Hepatocyte (in vitro differentiated cells): ENCODE measurements at regions not wholly inside any gene's neighbourhood (a gene's known extent, or its start where the extent isn't known, plus 50 kb on each side); places are given as distances from the start of the nearest gene placed in this dataset.

ENCODE experiments used
- DNase-seq: peaks from one replicate; pipeline ENCODE4 v3.0.0-alpha.2; 2016; ENCODE audit warnings: low spot score
- H2AFZ ChIP-seq: fragments of 200-600 bp; sonication (generic); 2 replicates; pipeline ENCODE4 v1.6.0; 2016; ENCODE audit warnings: antibody characterized with exemption, mild to moderate bottlenecking
- H3K27ac ChIP-seq: fragments of 200-600 bp; sonication (generic); 2 replicates; pipeline ENCODE4 v1.5.1; 2016; ENCODE audit warnings: mild to moderate bottlenecking
- H3K27me3 ChIP-seq: fragments of 200-600 bp; sonication (generic); 2 replicates; pipeline ENCODE4 v1.6.1; 2016
- H3K36me3 ChIP-seq: fragments of 200-600 bp; sonication (generic); replicated peaks from 2 replicates; pipeline ENCODE4 v1.5.1; 2016; ENCODE audit warnings: low read depth; ENCODE audit not compliant: insufficient read depth
- H3K4me1 ChIP-seq: fragments of 200-600 bp; sonication (generic); 2 replicates; pipeline ENCODE4 v1.5.1; 2016; ENCODE audit warnings: mild to moderate bottlenecking, moderate library complexity; ENCODE audit not compliant: insufficient read depth
- H3K4me2 ChIP-seq: fragments of 200-600 bp; sonication (generic); 2 replicates; pipeline ENCODE4 v1.6.0; 2016
- H3K4me3 ChIP-seq: fragments of 200-600 bp; sonication (generic); 2 replicates; pipeline ENCODE4 v1.5.1; 2016; ENCODE audit warnings: mild to moderate bottlenecking
- H3K79me2 ChIP-seq: fragments of 200-600 bp; sonication (generic); 2 replicates; pipeline ENCODE4 v1.6.0; 2017; ENCODE audit warnings: mild to moderate bottlenecking
- H3K9me2 ChIP-seq: fragments of 200-600 bp; sonication (generic); replicated peaks from 2 replicates; pipeline ENCODE4 v1.6.0; 2017; ENCODE audit warnings: mild to moderate bottlenecking; ENCODE audit not compliant: insufficient read depth
- H3K9me3 ChIP-seq: fragments of 200-600 bp; sonication (generic); 2 replicates; pipeline ENCODE4 v1.5.1; 2016; ENCODE audit warnings: low read depth, mild to moderate bottlenecking
- H4K20me1 ChIP-seq: fragments of 200-600 bp; sonication (generic); 2 replicates; pipeline ENCODE4 v1.6.0; 2016; ENCODE audit warnings: mild to moderate bottlenecking; ENCODE audit not compliant: insufficient read depth, poor library complexity, severe bottlenecking
- CTCF ChIP-seq: fragments of 200-600 bp; sonication (generic); IDR thresholded peaks from 2 replicates; pipeline ENCODE4 v1.5.1; 2016; ENCODE audit warnings: antibody characterized with exemption, mild to moderate bottlenecking; ENCODE audit not compliant: poor library complexity
- EZH2 ChIP-seq: fragments of 200-600 bp; sonication (generic); IDR thresholded peaks from 2 replicates; pipeline ENCODE4 v1.6.1; 2016; ENCODE audit warnings: antibody characterized with exemption, mild to moderate bottlenecking, borderline replicate concordance
- EZH2phosphoT487 ChIP-seq: fragments of 200-600 bp; sonication (generic); IDR thresholded peaks from one replicate; pipeline ENCODE4 v1.6.1; 2018; ENCODE audit warnings: antibody characterized with exemption, mild to moderate bottlenecking, low read depth, moderate library complexity; ENCODE audit not compliant: unreplicated experiment, severe bottlenecking
- WGBS: methylation state at CpG from one replicate; pipeline ENCODE4 v1.1.6; 2016; ENCODE audit warnings: low lambda C conversion rate; ENCODE audit errors: missing lambda C conversion rate; 5-methylcytosine and 5-hydroxymethylcytosine counted together

GRCh38 chr21:41647806-41648561 is 118.9 kb downstream of the RIPK4 start:
- H3K9me2 ChIP-seq = no peaks in the 10 kb centered on the region
- H2AFZ ChIP-seq = no peak overlapping the region
- H3K27me3 ChIP-seq = no peaks in the 10 kb centered on the region
- H3K4me3 ChIP-seq = no peak overlapping the region
- H3K9me3 ChIP-seq = no peaks in the 10 kb centered on the region
- H4K20me1 ChIP-seq = no peaks in the 10 kb centered on the region
- TF ChIP-seq EZH2phosphoT487 (no peak), CTCF (no peak), EZH2 (no peak)
- H3K4me2 ChIP-seq = no peak overlapping the region
- peaks cover 2% of the 10 kb centered on the region for H3K4me1 ChIP-seq
- WGBS = 92% methylated on average over 9 of the region's 9 CpGs
- DNase-seq = no peak
- no peak overlapping the region for H3K27ac ChIP-seq
- H3K36me3 ChIP-seq = no peaks in the 10 kb centered on the region
- H3K79me2 ChIP-seq = no peaks in the 10 kb centered on the region

GRCh38 chr21:41643246-41643966 is 123.4 kb downstream of the RIPK4 start:
- H3K9me2 ChIP-seq = no peaks in the 10 kb centered on the region
- H3K4me1 ChIP-seq = peaks cover 12% of the 10 kb centered on the region
- no peak overlapping the region for H3K4me2 ChIP-seq
- H3K4me3 ChIP-seq = no peak overlapping the region
- no peaks in the 10 kb centered on the region for H3K36me3 ChIP-seq
- TF ChIP-seq EZH2 = no peak
- no peak for TF ChIP-seq CTCF
- no peak for TF ChIP-seq EZH2phosphoT487
- no peak overlapping the region for H2AFZ ChIP-seq
- no peak for DNase-seq
- peak overlapping the region; percentile 82 for H3K27ac ChIP-seq
- H3K27me3 ChIP-seq = no peaks in the 10 kb centered on the region
- WGBS = 86% methylated on average over 10 of the region's 10 CpGs
- H4K20me1 ChIP-seq = no peaks in the 10 kb centered on the region
- H3K79me2 ChIP-seq = no peaks in the 10 kb centered on the region
- no peaks in the 10 kb centered on the region for H3K9me3 ChIP-seq

GRCh38 chr21:41641821-41642701 is 124.8 kb downstream of the RIPK4 start:
- peak overlapping the region; percentile 14 for H2AFZ ChIP-seq
- no peaks in the 10 kb centered on the region for H3K27me3 ChIP-seq
- H3K9me3 ChIP-seq = no peaks in the 10 kb centered on the region
- no peaks in the 10 kb centered on the region for H3K36me3 ChIP-seq
- H3K79me2 ChIP-seq = no peaks in the 10 kb centered on the region
- 56% methylated on average over 16 of the region's 16 CpGs for WGBS
- peak; percentile 71 for DNase-seq
- H3K9me2 ChIP-seq = no peaks in the 10 kb centered on the region
- H3K4me1 ChIP-seq = peaks cover 12% of the 10 kb centered on the region
- peak overlapping the region; percentile 21 for H3K4me2 ChIP-seq
- H3K27ac ChIP-seq = peak overlapping the region; percentile 82
- TF ChIP-seq CTCF (no peak), EZH2 (no peak), EZH2phosphoT487 (no peak)
- no peak overlapping the region for H3K4me3 ChIP-seq
- no peaks in the 10 kb centered on the region for H4K20me1 ChIP-seq
